GM13977 (cell line): ENCODE measurements at regions not wholly inside any gene's neighbourhood (a gene's known extent, or its start where the extent isn't known, plus 50 kb on each side); places are given as distances from the start of the nearest gene placed in this dataset.

Source experiments
- DNase-seq: peaks from one replicate; pipeline ENCODE4 v3.0.0; 2012; ENCODE audit warnings: low spot score
- in situ Hi-C: fragments of 300-500 bp; cut with MboI; formaldehyde crosslinking; loops from one replicate; pipeline ENCODE4 v1.12.0; 2022; ENCODE audit warnings: low sequenced_read_pairs, low pct_unique_long_range_greater_than_20kb, mixed read lengths, inconsistent platforms; ENCODE audit not compliant: unreplicated experiment
- TF ChIP-seq, protein P1 (sequence below): IDR thresholded peaks from 2 replicates; pipeline ENCODE4 v1.5.1; 2012; ENCODE audit warnings: mild to moderate bottlenecking, control low read depth; ENCODE audit not compliant: insufficient read depth; ENCODE audit errors: extremely low read depth, missing control alignments

DNA sequence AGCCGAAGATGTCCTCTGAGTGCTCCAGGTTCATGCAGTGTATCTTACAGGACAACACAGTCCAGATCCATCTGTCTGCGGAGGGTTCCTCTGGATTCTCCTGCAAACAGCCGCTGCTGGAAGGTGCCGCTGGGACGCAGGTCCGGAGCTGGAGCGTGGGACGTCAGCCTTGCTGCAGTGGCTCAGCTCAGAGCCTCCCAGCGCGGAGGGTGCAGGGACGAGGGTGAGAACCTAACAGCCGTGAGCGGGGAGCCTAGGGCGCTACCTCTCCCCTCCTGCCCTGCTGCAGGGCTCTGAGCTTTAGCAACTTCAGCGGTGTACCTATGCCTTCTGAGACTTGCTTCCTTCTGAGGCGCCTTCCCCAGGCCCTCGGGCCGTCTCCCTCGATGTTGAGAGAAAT, 137.6 kb upstream of the TMEM72 start:
- in situ Hi-C loops: no loop called here
- TF ChIP-seq, protein P1, sequence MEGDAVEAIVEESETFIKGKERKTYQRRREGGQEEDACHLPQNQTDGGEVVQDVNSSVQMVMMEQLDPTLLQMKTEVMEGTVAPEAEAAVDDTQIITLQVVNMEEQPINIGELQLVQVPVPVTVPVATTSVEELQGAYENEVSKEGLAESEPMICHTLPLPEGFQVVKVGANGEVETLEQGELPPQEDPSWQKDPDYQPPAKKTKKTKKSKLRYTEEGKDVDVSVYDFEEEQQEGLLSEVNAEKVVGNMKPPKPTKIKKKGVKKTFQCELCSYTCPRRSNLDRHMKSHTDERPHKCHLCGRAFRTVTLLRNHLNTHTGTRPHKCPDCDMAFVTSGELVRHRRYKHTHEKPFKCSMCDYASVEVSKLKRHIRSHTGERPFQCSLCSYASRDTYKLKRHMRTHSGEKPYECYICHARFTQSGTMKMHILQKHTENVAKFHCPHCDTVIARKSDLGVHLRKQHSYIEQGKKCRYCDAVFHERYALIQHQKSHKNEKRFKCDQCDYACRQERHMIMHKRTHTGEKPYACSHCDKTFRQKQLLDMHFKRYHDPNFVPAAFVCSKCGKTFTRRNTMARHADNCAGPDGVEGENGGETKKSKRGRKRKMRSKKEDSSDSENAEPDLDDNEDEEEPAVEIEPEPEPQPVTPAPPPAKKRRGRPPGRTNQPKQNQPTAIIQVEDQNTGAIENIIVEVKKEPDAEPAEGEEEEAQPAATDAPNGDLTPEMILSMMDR: no peak
- DNase-seq: no peak

DNA sequence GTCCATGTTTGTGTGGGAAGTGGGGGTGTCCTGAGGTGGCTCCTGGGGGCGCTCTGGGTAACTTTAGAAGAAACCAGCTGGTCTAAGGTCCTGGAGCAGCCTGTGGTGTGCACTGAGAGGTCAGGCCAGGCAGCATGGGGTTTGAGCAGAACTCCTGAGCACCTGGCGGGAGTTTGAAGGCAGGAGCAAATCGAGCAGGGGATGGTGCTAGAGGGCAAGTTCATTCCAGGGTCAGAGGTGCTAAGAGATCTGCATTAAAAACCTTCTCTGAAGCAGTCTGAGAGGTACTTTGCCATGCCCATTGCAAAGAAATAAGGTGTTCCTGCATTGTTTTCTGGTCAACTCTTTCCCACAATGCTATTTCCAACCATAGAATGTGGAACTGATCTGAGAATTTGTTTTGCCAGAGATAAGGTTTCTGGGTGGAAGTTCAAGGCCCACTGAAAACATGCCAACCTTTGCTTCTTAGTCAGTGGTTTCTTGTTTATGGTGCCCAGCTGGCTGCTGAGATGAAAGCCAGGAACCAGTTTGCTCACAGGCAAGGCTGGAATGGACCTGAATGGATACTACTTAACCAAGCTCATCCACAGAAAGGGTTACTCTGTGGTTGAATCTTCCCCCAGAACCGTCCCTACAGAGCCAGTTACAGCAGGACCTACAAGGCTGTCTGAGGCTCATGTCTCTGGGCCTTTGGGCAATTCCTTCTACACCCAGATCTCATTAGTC, 136.3 kb upstream of the TMEM72 start:
- no peak for DNase-seq
- in situ Hi-C loops: no loop called here
- TF ChIP-seq, protein P1: no peak

GRCh38 chr10:44775402-44775741, 135.8 kb upstream of the TMEM72 start:
- in situ Hi-C loops: no loop called here
- DNase-seq: no peak
- TF ChIP-seq, protein P1: no peak

DNA sequence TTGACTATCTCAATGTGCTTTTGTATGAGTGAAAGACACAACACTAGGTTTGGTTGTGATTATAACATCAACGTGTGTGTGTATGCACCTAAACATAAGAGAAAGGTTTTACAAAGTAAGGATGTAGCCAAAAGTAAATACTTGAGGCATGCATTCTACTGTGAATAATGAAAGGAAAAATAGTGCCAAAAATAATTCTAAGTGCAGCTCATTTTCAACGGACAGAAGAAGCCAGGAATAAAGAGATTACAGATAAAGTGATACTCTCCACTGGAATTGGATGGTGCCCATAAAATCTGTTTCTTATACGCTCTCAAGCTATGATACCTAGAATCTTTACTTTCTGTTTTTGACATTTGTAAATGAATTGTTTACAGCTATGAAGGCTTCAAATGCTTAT, 135.0 kb upstream of the TMEM72 start:
- no peak for DNase-seq
- in situ Hi-C loops: no loop called here
- TF ChIP-seq, protein P1: no peak

DNA sequence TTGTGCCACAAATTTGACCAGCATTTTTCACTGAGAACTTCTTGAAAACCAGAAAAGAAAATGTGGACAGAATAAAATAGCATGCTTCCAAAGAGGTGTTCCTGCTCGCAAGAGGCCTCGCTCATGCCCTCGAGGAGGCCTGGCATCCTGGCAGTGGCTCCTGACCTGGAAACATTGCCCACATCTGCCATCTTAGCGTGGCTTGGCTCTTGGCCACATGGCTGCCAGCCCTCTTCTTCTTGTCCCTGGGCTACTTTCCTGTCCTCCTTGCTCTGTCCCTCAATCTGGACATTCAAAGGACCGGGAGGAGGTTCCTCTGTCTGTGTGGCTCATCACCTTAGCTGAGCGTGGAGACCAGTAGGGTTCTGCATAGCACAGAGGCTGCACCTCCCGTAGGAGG, 131.6 kb upstream of the TMEM72 start:
- TF ChIP-seq, protein P1: no peak
- no peak for DNase-seq
- in situ Hi-C loops: no loop called here

- in situ Hi-C loops: no loop called here
- TF ChIP-seq, protein P1: no peak
- DNase-seq: no peak
Measured at GRCh38 chr10:44780426-44780825, 130.7 kb upstream of the TMEM72 start.
